ENCODE measurements at regions not wholly inside any gene's neighbourhood (a gene's known extent, or its start where the extent isn't known, plus 50 kb on each side); places are given as distances from the start of the nearest gene placed in this dataset.

GRCh38 chr3:127339016-127339415 is 51.2 kb upstream of the PRR20G start:
- H3K4me1 ChIP-seq (ENCODE audit: control insufficient read depth in 1 of 2, insufficient read depth in 2 of 2, low read depth in 1 of 2, low read length in 1 of 2), result no peaks in the 10 kb centered on the region
- no peaks in the 10 kb centered on the region for H3K36me3 ChIP-seq (replicated peaks in 1 of 2; ENCODE audit: control insufficient read depth in 1 of 2, insufficient read depth in 2 of 2, low read length in 1 of 2)
- no peak overlapping the region for H3K9ac ChIP-seq
- CTCF ChIA-PET, result no interaction called here
- no peaks in the 10 kb centered on the region; the same call in 1 of the 2 replicates for H3K9me3 ChIP-seq
- H3K9me2 ChIP-seq, result no peaks in the 10 kb centered on the region
- no peak for DNase-seq
- H3K27ac ChIP-seq (ENCODE audit: low read depth in 2 of 2, low read length in 1 of 2), result no peak overlapping the region
- no peaks in the 10 kb centered on the region for H3K27me3 ChIP-seq (ENCODE audit: insufficient read depth)
- POLR2A ChIA-PET, result no interaction called here
- no peak overlapping the region for H3K4me3 ChIP-seq (ENCODE audit: low read depth in 2 of 2, low read length in 1 of 2)
- H3K4me2 ChIP-seq, result no peak overlapping the region
- no peaks in the 10 kb centered on the region for H3K79me2 ChIP-seq (ENCODE audit: insufficient read depth)
- H4K20me1 ChIP-seq (ENCODE audit: insufficient read depth), result no peaks in the 10 kb centered on the region
- no peak overlapping the region for H2AFZ ChIP-seq (ENCODE audit: low read depth)
- TF ChIP-seq EZH2phosphoT487 (IDR thresholded peaks at IDR 0.05; ENCODE audit: borderline replicate concordance, low read depth) (no peak), USF1 (IDR thresholded peaks at IDR 0.05; ENCODE audit: borderline replicate concordance, low read depth) (no peak), TAF1 (IDR thresholded peaks at IDR 0.05; ENCODE audit: borderline replicate concordance, low read depth, low read length) (no peak), IRF3 (IDR thresholded peaks at IDR 0.05; ENCODE audit: low read depth, low read length) (no peak), GATA2 (CRISPR knock-in tag; IDR thresholded peaks at IDR 0.05) (no peak), MXI1 (IDR thresholded peaks at IDR 0.05; ENCODE audit: low read depth, low read length) (no peak), ZBTB33 (IDR thresholded peaks at IDR 0.05; ENCODE audit: borderline replicate concordance, low read depth) (no peak), FOSL2 (IDR thresholded peaks at IDR 0.05; ENCODE audit: borderline replicate concordance, low read depth) (no peak), USF2 (IDR thresholded peaks at IDR 0.05; ENCODE audit: borderline replicate concordance, low read depth, low read length) (no peak), TCF12 (IDR thresholded peaks at IDR 0.05) (no peak), GABPA (IDR thresholded peaks at IDR 0.05; ENCODE audit: low read depth) (no peak), PBX3 (IDR thresholded peaks at IDR 0.05) (no peak), YY1 (IDR thresholded peaks at IDR 0.05; ENCODE audit: low read depth) (no peak), ELF1 (IDR thresholded peaks at IDR 0.05) (no peak)
- 16% methylated on average over 3 of the region's 3 CpGs for WGBS (ENCODE audit: low lambda C conversion rate)
- H3F3A ChIP-seq (replicated peaks; ENCODE audit: insufficient read depth), result no peaks in the 10 kb centered on the region

All from SK-N-SH (cell line).